ENCODE measurements at regions not wholly inside any gene's neighbourhood (a gene's known extent, or its start where the extent isn't known, plus 50 kb on each side); places are given as distances from the start of the nearest gene placed in this dataset.
"Not testable (repeated sequence)": the region's sequence is repeated elsewhere in the genome, so short reads cannot be mapped to it uniquely, and the experiment has no call there.

GRCh38 chr20:56698297-56698696, 69.2 kb downstream of the TFAP2C start:
- no peak overlapping the region for H3K4me3 ChIP-seq (ENCODE audit: low read length)
- no peak for DNase-seq (ENCODE audit: low read depth)
- TF ChIP-seq CTCF (conservative IDR thresholded peaks at IDR 0.05; ENCODE audit: low read depth, low read length), result no peak

- no peak overlapping the region for H3K4me3 ChIP-seq (ENCODE audit: low read length)
- TF ChIP-seq CTCF (conservative IDR thresholded peaks at IDR 0.05; ENCODE audit: low read depth, low read length), result no peak
- DNase-seq (ENCODE audit: low read depth), result no peak
Measured at GRCh38 chr20:56698749-56699148, 69.6 kb downstream of the TFAP2C start.

GRCh38 chr20:56702931-56703840, 74.1 kb downstream of the TFAP2C start:
- no peak overlapping the region for H3K4me3 ChIP-seq (ENCODE audit: low read length)
- no peak for DNase-seq (ENCODE audit: low read depth)
- TF ChIP-seq CTCF (conservative IDR thresholded peaks at IDR 0.05; ENCODE audit: low read depth, low read length), result no peak

GRCh38 chr20:56706867-56707360, 77.8 kb downstream of the TFAP2C start:
- no peak overlapping the region for H3K4me3 ChIP-seq (ENCODE audit: low read length)
- TF ChIP-seq CTCF (conservative IDR thresholded peaks at IDR 0.05; ENCODE audit: low read depth, low read length), result no peak
- no peak for DNase-seq (ENCODE audit: low read depth)

- no peak overlapping the region for H3K4me3 ChIP-seq (ENCODE audit: low read length)
- no peak for DNase-seq (ENCODE audit: low read depth)
- no peak for TF ChIP-seq CTCF (conservative IDR thresholded peaks at IDR 0.05; ENCODE audit: low read depth, low read length)
Measured at GRCh38 chr20:56708991-56709390, 79.9 kb downstream of the TFAP2C start.

GRCh38 chr20:56710125-56710524, 81.0 kb downstream of the TFAP2C start:
- no peak for TF ChIP-seq CTCF (conservative IDR thresholded peaks at IDR 0.05; ENCODE audit: low read depth, low read length)
- no peak overlapping the region for H3K4me3 ChIP-seq (ENCODE audit: low read length)
- no peak for DNase-seq (ENCODE audit: low read depth)

- not testable (repeated sequence) for H3K4me3 ChIP-seq (ENCODE audit: low read length); DNase-seq (ENCODE audit: low read depth)
Measured at GRCh38 chr20:56710577-56710976, 81.5 kb downstream of the TFAP2C start.

Measured in retinal pigment epithelial cell (primary cell).